HT1080 (cell line): ENCODE measurements at regions not wholly inside any gene's neighbourhood (a gene's known extent, or its start where the extent isn't known, plus 50 kb on each side); places are given as distances from the start of the nearest gene placed in this dataset.
A peak's percentile ranks its signal among the peaks of the same experiment; 100 is the strongest.

Experiments
- DNase-seq: peaks from one replicate; pipeline ENCODE4 v3.0.0-alpha.2; 2015; ENCODE audit warnings: low read depth

DNA sequence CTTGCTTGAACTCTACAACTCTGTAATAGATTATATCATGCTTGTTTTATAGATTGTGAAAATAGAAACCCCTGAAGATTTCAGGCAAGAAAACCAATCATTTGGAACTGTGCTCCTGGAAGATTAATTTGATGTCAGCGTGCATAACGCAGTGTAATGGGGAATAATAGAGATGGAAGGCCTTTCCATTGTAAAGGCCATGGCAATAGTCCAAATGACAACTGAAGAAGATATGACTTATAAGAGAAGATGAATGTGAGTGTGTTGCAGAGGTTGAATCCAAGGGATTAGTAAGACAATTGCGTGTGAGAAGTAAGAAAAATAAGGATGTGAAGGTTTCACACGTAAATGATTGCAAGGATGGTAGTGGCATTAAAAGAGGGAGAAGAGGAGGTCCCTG is 285.0 kb downstream of the DUSP10 start:
- no peak for DNase-seq

GRCh38 chr1:221457685-221458446 is 284.0 kb downstream of the DUSP10 start:
- no peak for DNase-seq

- DNase-seq = no peak
Observed at GRCh38 chr1:221458447-221459156, 283.3 kb downstream of the DUSP10 start.

GRCh38 chr1:221459558-221459957 is 282.3 kb downstream of the DUSP10 start:
- DNase-seq = no peak

GRCh38 chr1:221462345-221462744 is 279.5 kb downstream of the DUSP10 start:
- no peak for DNase-seq

GRCh38 chr1:221468546-221468945 is 273.3 kb downstream of the DUSP10 start:
- DNase-seq = no peak

DNA sequence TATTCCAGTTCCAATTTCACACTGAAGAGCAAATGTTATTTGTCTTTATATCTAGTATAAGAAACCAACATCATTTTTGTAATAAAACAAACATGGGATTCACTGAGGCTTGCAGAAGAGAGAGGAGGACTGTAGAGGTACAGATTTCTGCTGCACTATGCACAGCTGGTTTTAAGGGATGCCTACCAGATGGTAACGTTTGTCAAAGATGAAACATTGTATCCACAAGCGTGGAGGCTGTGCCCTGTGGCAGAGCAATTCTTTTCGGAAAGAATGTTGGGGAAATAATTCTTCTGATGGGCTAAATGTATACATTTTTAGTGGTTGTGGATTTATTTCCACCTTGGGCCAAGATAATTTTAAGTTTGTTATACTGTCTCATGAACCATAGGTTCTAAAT is 272.4 kb downstream of the DUSP10 start:
- no peak for DNase-seq

DNA sequence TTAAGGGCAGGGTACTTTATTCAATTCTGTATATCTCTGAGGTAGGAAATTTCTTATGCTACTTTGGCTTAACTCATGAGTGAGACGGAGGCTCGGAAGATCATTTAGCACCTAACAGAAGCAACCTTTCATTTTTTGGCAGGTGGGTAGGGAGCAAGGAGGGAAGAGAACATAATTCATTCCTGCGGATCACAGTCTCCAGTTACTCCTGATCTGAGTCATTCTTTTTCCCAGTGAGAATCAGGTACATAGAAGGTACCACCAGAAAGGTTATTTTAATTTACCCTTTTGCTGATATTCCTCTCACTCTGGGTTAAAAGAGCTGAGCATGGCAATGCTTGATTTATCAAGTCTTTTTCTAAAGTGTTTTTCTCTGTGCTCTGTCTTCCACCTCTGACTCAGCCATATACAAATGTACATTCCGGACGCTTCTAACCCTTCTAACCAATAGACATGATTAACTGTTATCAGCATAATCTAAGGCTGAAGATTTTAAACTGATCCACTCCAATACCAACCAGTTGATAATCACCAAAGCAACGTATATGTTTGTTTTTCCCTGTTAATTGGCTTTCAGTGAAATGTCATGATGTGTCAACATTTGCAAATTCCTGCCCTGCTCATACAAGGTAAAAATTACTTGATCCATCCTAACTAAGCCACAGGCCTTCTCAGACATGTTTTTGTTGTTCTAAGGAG is 271.7 kb downstream of the DUSP10 start:
- DNase-seq = no peak

DNA sequence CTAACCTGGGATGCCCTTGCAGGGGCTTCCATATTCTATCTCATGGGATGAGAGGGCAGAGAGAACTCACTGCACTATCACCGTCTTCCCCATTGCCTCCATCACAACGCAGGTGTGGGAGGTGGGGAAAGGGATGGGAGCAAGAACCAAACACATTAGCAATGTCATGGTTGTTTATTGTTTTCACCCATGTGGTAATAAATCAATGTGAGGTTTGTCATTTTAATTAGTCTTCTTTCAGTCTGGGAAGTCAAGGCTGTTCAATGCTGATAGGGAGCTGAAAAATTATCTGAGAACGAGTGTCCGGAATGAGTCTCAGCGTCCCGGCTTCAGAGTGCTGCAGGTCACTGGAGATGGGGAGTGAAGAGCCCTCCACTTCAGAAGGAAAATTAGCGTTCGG is 268.5 kb downstream of the DUSP10 start:
- no peak for DNase-seq

DNA sequence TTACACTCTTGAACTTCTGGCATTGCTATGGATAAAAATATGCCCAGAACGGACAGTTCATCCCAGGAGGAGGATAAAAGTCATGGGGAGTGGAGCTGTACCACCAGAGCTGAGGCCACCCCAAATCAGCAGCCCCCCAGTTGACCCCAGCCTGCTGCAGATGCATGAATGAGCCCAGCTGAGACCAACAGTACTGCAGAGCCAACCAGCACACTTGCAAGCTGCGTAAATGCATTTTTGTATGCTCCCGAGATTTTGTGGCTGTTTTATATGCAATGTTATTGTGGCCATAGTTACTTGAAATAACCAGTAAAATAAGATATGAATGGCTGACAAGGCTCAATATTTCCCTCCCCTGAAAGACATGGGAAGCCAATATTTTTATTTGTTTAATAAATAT is 264.6 kb downstream of the DUSP10 start:
- no peak for DNase-seq

- DNase-seq = peak; percentile 88
Observed at GRCh38 chr1:221478050-221478949, 263.6 kb downstream of the DUSP10 start.

- peak; percentile 62 for DNase-seq
Observed at GRCh38 chr1:221487781-221488524, 253.9 kb downstream of the DUSP10 start.

DNA sequence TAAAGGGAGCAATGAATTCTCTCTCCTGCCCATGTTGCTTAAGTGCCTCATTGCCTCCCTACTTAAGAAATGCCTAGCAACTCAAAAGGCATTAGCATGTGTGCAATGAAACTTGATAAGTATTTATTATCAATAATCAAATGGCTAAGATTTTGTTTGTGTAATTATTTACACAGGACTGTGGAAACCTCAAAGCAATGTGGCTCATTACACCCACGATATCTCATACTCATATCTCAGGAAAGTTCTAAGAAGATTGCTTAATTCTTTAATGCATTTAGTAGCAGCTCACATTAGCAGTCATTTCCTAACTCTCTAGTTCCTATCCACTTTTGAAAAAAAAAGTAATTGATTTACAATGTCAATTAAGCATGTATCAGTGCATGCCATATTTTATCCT is 253.3 kb downstream of the DUSP10 start:
- DNase-seq = no peak

DNA sequence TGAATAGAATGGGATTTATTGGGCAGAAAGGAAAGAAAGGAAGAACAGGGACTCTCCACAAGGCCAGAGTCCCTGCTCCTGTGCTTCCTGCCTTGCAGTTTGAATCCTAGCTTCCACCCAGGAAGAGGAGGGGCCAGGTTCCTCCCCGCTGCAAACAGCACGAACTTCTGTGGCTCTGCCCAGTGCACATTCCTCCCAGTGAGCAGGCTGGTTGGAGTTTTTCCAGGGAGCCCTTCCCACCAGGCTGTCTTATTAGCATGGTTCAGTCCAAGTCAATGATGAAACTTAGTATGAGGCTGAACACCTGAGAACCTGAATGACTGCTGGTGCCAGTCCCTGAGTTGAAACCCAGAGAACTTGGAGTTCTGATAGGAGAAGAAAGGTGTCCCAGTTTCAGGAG is 247.2 kb downstream of the DUSP10 start:
- peak; percentile 42 for DNase-seq

DNA sequence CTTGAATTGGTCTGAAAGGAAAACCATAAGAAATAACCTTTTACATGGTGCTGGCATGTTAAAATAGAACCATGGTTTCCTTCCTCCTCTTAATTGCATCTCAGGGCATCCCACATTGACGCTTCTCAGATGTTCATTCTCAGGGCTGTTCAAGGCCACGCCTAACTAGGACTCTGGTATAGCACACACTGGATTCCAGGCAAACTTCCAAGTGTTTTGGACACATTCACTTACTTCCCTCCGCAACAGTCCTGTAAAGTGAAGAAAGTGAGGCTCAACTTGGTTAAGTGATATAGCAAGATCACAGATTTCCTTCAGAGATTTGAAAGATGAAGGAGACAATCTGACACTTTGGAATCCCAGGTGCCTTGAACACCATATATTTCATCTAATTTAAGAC is 244.8 kb downstream of the DUSP10 start:
- no peak for DNase-seq

DNA sequence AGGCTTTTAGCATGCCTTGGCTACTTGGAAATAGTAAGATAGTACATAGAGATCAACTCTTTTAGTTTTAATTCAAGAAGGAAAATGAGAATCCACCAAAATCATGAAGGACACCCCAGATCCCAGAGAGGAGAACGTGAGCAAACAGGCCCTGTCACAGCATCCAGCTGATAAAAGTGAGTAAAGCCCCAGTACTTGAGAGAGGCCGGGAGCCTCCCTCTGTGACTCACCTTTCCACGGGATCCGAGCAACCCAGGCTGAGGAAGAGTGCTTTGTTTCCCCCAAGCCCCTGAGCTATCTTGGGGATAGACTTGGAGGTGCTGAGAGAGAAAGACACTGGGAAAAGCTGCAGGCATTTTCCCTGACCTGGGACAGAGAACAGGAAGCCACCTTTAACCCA is 238.6 kb downstream of the DUSP10 start:
- DNase-seq = peak; percentile 60

GRCh38 chr1:221509575-221510355 is 232.1 kb downstream of the DUSP10 start:
- no peak for DNase-seq

GRCh38 chr1:221510793-221511503 is 230.9 kb downstream of the DUSP10 start:
- no peak for DNase-seq

- DNase-seq = no peak
Observed at GRCh38 chr1:221511797-221512196, 230.1 kb downstream of the DUSP10 start.
